GM12891 (cell line): ENCODE measurements at regions not wholly inside any gene's neighbourhood (a gene's known extent, or its start where the extent isn't known, plus 50 kb on each side); places are given as distances from the start of the nearest gene placed in this dataset.

Experiments used
- POLR2A ChIP-seq: IDR thresholded peaks from 2 replicates; pipeline ENCODE4 v1.6.1; 2011; ENCODE audit warnings: low read depth, low read length, control low read depth
- POLR2AphosphoS5 ChIP-seq: IDR thresholded peaks from 2 replicates; pipeline ENCODE4 v1.6.1; 2011; ENCODE audit warnings: low read depth, low read length, control low read depth

DNA sequence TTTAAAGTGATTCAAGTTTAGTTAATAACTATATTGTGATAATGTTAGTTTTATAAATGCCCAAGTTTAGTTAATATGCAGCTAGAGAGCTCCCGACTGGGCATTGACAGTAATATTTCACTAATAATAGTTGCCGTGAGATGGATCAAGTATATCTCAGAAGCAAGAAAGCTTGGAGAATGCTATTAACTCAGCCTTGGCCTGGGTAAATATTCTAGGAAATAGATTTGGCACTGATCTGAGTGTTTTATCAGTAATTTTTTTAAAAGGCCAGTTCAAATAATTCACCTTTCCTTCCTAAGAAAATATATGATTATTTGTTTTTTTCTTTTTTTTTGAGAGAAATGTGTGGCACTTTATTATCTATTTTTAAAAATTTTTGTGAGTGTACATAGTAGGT lies 305.3 kb downstream of the CSNK1G3 start:
- TF ChIP-seq POLR2A (no peak), POLR2AphosphoS5 (no peak)
